ENCODE measurements at regions not wholly inside any gene's neighbourhood (a gene's known extent, or its start where the extent isn't known, plus 50 kb on each side); places are given as distances from the start of the nearest gene placed in this dataset.

GRCh38 chr7:10724449-10724848 lies 249.2 kb upstream of the PHF14 start:
- intact Hi-C loops (cut with micrococcal nuclease), result no loop called here
- ATAC-seq, result no peak
- H3K4me3 Mint-ChIP-seq, result no peak overlapping the region
- no peaks in the 10 kb centered on the region for H3K27me3 Mint-ChIP-seq
- no peak for TF ChIP-seq CTCF (IDR thresholded peaks at IDR 0.05)
- H3K9me3 Mint-ChIP-seq, result no peaks in the 10 kb centered on the region
- H3K36me3 Mint-ChIP-seq (ENCODE audit: low read depth), result no peaks in the 10 kb centered on the region
- no peaks in the 10 kb centered on the region for H3K4me1 Mint-ChIP-seq (ENCODE audit: low read depth)
- ChIA-PET POLR2A (no interaction called here), CTCF (no interaction called here)
- DNase-seq, result no peak
- H3K27ac Mint-ChIP-seq, result no peak overlapping the region

- H3K9me3 Mint-ChIP-seq, result no peaks in the 10 kb centered on the region
- no peak overlapping the region for H3K4me3 Mint-ChIP-seq
- TF ChIP-seq CTCF (IDR thresholded peaks at IDR 0.05), result no peak
- no peaks in the 10 kb centered on the region for H3K4me1 Mint-ChIP-seq (ENCODE audit: low read depth)
- POLR2A ChIA-PET, result no interaction called here
- ATAC-seq (no peak), DNase-seq (no peak)
- intact Hi-C loops (cut with micrococcal nuclease), result no loop called here
- CTCF ChIA-PET, result no interaction called here
- no peak overlapping the region for H3K27ac Mint-ChIP-seq
- no peaks in the 10 kb centered on the region for H3K27me3 Mint-ChIP-seq
- H3K36me3 Mint-ChIP-seq (ENCODE audit: low read depth), result no peaks in the 10 kb centered on the region
Observed at GRCh38 chr7:10727636-10728035, 246.0 kb upstream of the PHF14 start.

- Mint-ChIP-seq H3K4me3 (no peak overlapping the region), H3K9me3 (no peaks in the 10 kb centered on the region), H3K27ac (no peak overlapping the region), H3K36me3 (ENCODE audit: low read depth) (no peaks in the 10 kb centered on the region), H3K4me1 (ENCODE audit: low read depth) (no peaks in the 10 kb centered on the region), H3K27me3 (peaks cover 3% of the 10 kb centered on the region)
- no peak for TF ChIP-seq CTCF (IDR thresholded peaks at IDR 0.05)
- ATAC-seq (no peak), DNase-seq (no peak)
- intact Hi-C loops (cut with micrococcal nuclease), result no loop called here
- ChIA-PET CTCF (no interaction called here), POLR2A (interaction anchor here (0.6 kb wide), 1 partner anchor 255 kb away, joined by 3 read pairs; no protein-coding TSS in a partner anchor)
Observed at GRCh38 chr7:10731253-10731773, 242.4 kb upstream of the PHF14 start.

GRCh38 chr7:10733747-10734146 lies 239.9 kb upstream of the PHF14 start:
- Mint-ChIP-seq H3K27ac (no peak overlapping the region), H3K4me3 (no peak overlapping the region), H3K27me3 (peaks cover 3% of the 10 kb centered on the region), H3K36me3 (ENCODE audit: low read depth) (no peaks in the 10 kb centered on the region), H3K9me3 (no peaks in the 10 kb centered on the region), H3K4me1 (ENCODE audit: low read depth) (no peaks in the 10 kb centered on the region)
- ATAC-seq (no peak), DNase-seq (no peak)
- CTCF ChIA-PET, result no interaction called here
- TF ChIP-seq CTCF (IDR thresholded peaks at IDR 0.05), result no peak
- POLR2A ChIA-PET, result no interaction called here
- intact Hi-C loops (cut with micrococcal nuclease), result no loop called here

GRCh38 chr7:10734595-10734994 lies 239.1 kb upstream of the PHF14 start:
- Mint-ChIP-seq H3K4me3 (no peak overlapping the region), H3K9me3 (no peaks in the 10 kb centered on the region), H3K27me3 (peaks cover 3% of the 10 kb centered on the region), H3K4me1 (ENCODE audit: low read depth) (no peaks in the 10 kb centered on the region), H3K36me3 (ENCODE audit: low read depth) (no peaks in the 10 kb centered on the region), H3K27ac (no peak overlapping the region)
- DNase-seq (no peak), ATAC-seq (no peak)
- ChIA-PET CTCF (no interaction called here), POLR2A (no interaction called here)
- intact Hi-C loops (cut with micrococcal nuclease), result no loop called here
- TF ChIP-seq CTCF (IDR thresholded peaks at IDR 0.05), result no peak
